Upper lobe of left lung (tissue), 6 donors: ENCODE measurements at regions not wholly inside any gene's neighbourhood (a gene's known extent, or its start where the extent isn't known, plus 50 kb on each side); places are given as distances from the start of the nearest gene placed in this dataset.

Experiments
- ATAC-seq, 2 donors: fragments of 200-7000 bp; cut with Tn5 transposase; one replicate each; pipeline ENCODE4 v1.9.1; 2022; ENCODE audit warnings: mild to moderate bottlenecking in 2 of 2, moderate library complexity in 2 of 2; ENCODE audit not compliant: low FRiP score in 2 of 2
- DNase-seq, 2 donors: peaks; one replicate each; pipeline ENCODE4 v3.0.0-alpha.2; 2019 to 2020
- H3K27ac ChIP-seq, 4 donors: fragments of 200-600 bp; sonication (generic); one replicate each; pipeline ENCODE4 v1.5.1; 2016 to 2019
- H3K27me3 ChIP-seq, 4 donors: fragments of 200-600 bp; sonication (generic); one replicate each; pipeline ENCODE4 v1.5.1; 2017 to 2019
- H3K36me3 ChIP-seq, 4 donors: fragments of 200-600 bp; sonication (generic); one replicate each; pipeline ENCODE4 v1.5.1; 2016 to 2019
- H3K4me1 ChIP-seq, 4 donors: fragments of 200-600 bp; sonication (generic); one replicate each; pipeline ENCODE4 v1.5.1; 2018 to 2019
- H3K4me3 ChIP-seq, 4 donors: fragments of 200-600 bp; sonication (generic); one replicate each; pipeline ENCODE4 v1.5.1; 2017 to 2019; ENCODE audit warnings: mild to moderate bottlenecking in 2 of 4, moderate library complexity in 1 of 4
- H3K9me3 ChIP-seq, 4 donors: fragments of 200-600 bp; sonication (generic); one replicate each; pipeline ENCODE4 v1.5.1; 2018 to 2019
- EP300 ChIP-seq, 4 donors: sonication (generic); formaldehyde crosslinking; IDR thresholded peaks; one replicate each; pipeline ENCODE4 v1.5.1; 2017; ENCODE audit warnings: antibody characterized with exemption in 4 of 4, control low read depth in 2 of 4
- POLR2A ChIP-seq, 4 donors: fragments of 450-650 bp; IDR thresholded peaks; one replicate each; pipeline ENCODE4 v1.5.1; 2016 to 2017; ENCODE audit warnings: antibody characterized with exemption in 4 of 4, mild to moderate bottlenecking in 2 of 4
- POLR2AphosphoS5 ChIP-seq, 2 donors: sonication (generic); formaldehyde crosslinking; IDR thresholded peaks; one replicate each; pipeline ENCODE4 v1.5.1; 2017; ENCODE audit warnings: antibody characterized with exemption in 2 of 2
- WGBS, 2 donors: methylation state at CpG; one replicate each; pipeline ENCODE4 v1.1.5; 2017 to 2018; 5-methylcytosine and 5-hydroxymethylcytosine counted together
- TF ChIP-seq, protein P1 (sequence below), 6 experiments: fragments of 450-650 bp in 4 of 6; fragments of 200-600 bp in 2 of 6; sonication (generic) in 2 of 6; IDR thresholded peaks; one replicate each; pipeline ENCODE4 v1.5.1; 2016 to 2019; ENCODE audit warnings: antibody characterized with exemption in 6 of 6
- donor health status: DM: no; HTN: no; CAD: no; lungs with moderate emphysema.
- donor health status: DM: no; HTN: yes; CAD: no; lungs with severe emphysema.

DNA sequence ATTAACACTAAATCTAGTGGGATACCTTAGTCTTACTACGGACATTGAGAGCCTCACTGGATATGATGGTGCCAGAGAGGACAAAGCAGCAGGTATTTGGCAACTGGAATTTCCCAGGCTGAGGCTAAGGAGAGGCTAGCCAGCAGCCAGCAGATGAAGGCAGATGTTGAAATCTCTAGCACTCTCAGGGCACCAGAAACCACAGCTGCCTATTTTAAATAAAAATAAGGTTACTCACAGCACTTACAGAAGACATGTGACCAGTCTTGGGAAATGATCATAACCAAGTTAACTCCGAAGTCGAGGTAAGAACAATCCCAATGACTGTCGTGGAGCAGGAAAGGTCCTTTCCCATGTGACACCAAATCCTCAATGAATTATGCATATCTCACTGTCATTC, 1726.0 kb downstream of the EFNB2 start:
- no peaks in the 10 kb centered on the region for H3K36me3 ChIP-seq
- DNase-seq (no peak), ATAC-seq (no peak)
- H3K27ac ChIP-seq, result no peak overlapping the region
- H3K4me1 ChIP-seq, result no peaks in the 10 kb centered on the region
- H3K4me3 ChIP-seq, result no peak overlapping the region
- no peaks in the 10 kb centered on the region for H3K9me3 ChIP-seq
- TF ChIP-seq POLR2AphosphoS5 (IDR thresholded peaks at IDR 0.05) (no peak), POLR2A (IDR thresholded peaks at IDR 0.05) (no peak)
- TF ChIP-seq, protein P1, sequence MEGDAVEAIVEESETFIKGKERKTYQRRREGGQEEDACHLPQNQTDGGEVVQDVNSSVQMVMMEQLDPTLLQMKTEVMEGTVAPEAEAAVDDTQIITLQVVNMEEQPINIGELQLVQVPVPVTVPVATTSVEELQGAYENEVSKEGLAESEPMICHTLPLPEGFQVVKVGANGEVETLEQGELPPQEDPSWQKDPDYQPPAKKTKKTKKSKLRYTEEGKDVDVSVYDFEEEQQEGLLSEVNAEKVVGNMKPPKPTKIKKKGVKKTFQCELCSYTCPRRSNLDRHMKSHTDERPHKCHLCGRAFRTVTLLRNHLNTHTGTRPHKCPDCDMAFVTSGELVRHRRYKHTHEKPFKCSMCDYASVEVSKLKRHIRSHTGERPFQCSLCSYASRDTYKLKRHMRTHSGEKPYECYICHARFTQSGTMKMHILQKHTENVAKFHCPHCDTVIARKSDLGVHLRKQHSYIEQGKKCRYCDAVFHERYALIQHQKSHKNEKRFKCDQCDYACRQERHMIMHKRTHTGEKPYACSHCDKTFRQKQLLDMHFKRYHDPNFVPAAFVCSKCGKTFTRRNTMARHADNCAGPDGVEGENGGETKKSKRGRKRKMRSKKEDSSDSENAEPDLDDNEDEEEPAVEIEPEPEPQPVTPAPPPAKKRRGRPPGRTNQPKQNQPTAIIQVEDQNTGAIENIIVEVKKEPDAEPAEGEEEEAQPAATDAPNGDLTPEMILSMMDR (IDR thresholded peaks at IDR 0.05), result no peak
- no peaks in the 10 kb centered on the region for H3K27me3 ChIP-seq
- WGBS, 2 donors, result 61 to 91% methylated on average over 4 of the region's 4 CpGs

DNA sequence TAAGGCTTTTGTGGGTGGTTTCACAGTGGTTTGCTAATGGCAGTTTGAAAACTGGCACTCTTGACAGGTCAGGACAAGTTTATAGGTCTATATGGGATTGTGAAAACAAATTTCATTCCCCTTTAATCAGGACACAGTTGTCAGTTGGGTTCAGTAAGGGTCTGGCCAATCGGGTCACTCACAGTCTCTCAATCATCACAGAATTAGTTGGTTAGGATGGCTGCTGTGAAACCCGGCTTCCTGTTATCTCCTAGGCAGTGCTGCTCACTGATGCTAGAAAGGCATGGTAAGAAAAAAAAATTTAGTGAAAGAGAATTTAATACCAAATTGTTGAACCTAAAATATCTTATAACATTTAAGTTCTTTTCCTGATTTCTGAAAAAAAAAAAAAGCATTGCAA, 1730.1 kb downstream of the EFNB2 start:
- 63 to 69% methylated on average over 2 of the region's 2 CpGs for WGBS, 2 donors
- no peak for TF ChIP-seq POLR2AphosphoS5 (IDR thresholded peaks at IDR 0.05)
- TF ChIP-seq, protein P1 (IDR thresholded peaks at IDR 0.05), result no peak
- TF ChIP-seq EP300 (IDR thresholded peaks at IDR 0.05), result no peak
- no peak overlapping the region for H3K4me3 ChIP-seq
- H3K27me3 ChIP-seq, result no peaks in the 10 kb centered on the region
- no peaks in the 10 kb centered on the region for H3K4me1 ChIP-seq
- H3K9me3 ChIP-seq, result no peaks in the 10 kb centered on the region
- no peaks in the 10 kb centered on the region for H3K36me3 ChIP-seq
- DNase-seq (no peak), ATAC-seq (no peak)
- H3K27ac ChIP-seq, result no peak overlapping the region

DNA sequence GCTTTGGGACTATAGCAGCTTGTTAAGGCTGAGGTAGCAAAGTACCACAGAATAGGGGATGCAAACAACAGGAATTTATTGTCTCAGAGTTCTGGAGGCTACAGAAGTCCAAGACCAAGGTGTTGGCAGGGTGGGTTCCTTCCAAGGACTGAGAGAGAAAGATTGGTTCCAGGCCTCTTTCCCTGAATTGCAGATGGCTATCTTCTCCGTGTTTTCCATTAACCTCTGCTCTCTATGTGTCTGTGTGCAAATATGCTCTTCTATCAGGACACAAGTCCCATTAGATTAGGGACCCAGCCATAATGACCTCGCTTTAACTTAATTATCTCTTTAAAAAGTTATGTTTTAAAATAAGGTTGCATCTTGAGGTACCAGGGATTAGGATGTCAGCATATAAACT, 1732.9 kb upstream of the SLC10A2 start:
- WGBS, 2 donors, result 88 to 89% methylated on average over 2 of the region's 2 CpGs
- no peak overlapping the region for H3K27ac ChIP-seq
- no peak for ATAC-seq
- no peak overlapping the region for H3K4me3 ChIP-seq
- H3K36me3 ChIP-seq, result no peaks in the 10 kb centered on the region
- no peak for DNase-seq
- H3K4me1 ChIP-seq, result no peaks in the 10 kb centered on the region
- H3K9me3 ChIP-seq, result no peaks in the 10 kb centered on the region
- H3K27me3 ChIP-seq, result no peaks in the 10 kb centered on the region
- TF ChIP-seq POLR2AphosphoS5 (IDR thresholded peaks at IDR 0.05) (no peak), POLR2A (IDR thresholded peaks at IDR 0.05) (no peak), EP300 (IDR thresholded peaks at IDR 0.05) (no peak)
- TF ChIP-seq, protein P1 (IDR thresholded peaks at IDR 0.05), result no peak

DNA sequence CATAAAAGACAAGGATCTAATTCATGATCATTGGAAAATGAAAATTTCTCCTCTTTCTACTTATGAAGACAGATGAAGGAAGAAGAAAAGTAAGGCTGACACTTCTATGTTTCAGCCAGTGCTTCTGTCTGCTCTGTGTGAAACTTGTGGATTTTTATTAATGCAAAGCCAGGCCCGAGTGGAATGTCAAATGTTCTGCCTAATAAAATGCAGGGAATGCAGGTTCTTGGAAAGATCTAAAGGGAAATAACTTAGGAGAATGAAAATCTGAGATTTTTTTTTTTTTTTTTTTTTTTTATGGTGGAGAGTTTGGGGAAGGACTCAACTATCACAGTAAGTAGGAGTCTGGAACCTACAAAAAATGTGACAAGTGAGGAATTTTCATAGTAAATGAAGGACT, 1732.3 kb upstream of the SLC10A2 start:
- ATAC-seq (no peak), DNase-seq (no peak)
- 52 to 61% methylated on average over 1 of the region's 1 CpG for WGBS, 2 donors
- no peaks in the 10 kb centered on the region for H3K9me3 ChIP-seq
- H3K27ac ChIP-seq, result no peak overlapping the region
- TF ChIP-seq EP300 (IDR thresholded peaks at IDR 0.05), result no peak
- TF ChIP-seq, protein P1 (IDR thresholded peaks at IDR 0.05), result no peak
- no peak for TF ChIP-seq POLR2A (IDR thresholded peaks at IDR 0.05)
- no peak for TF ChIP-seq POLR2AphosphoS5 (IDR thresholded peaks at IDR 0.05)
- H3K4me1 ChIP-seq, result no peaks in the 10 kb centered on the region
- no peaks in the 10 kb centered on the region for H3K27me3 ChIP-seq
- H3K36me3 ChIP-seq, result no peaks in the 10 kb centered on the region
- H3K4me3 ChIP-seq, result no peak overlapping the region

DNA sequence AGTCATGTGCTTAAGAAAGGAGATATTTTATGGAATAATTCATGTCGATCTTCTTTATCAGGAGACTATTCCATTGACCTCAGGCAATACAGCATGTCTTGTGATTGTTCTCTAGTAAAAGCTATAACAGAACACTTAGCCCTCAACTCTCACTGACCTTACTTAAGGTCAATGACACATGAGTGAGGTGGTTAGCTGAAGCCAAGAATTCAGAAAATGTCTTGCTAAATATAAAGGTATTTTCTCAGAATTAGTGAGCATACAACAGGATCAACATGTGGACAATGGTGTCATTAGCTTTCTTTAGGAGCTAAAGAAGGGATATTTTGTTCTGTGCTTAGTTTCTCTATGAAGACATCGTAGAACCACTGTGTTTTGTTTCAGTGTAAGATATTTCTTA, 1730.4 kb upstream of the SLC10A2 start:
- H3K27me3 ChIP-seq, result no peaks in the 10 kb centered on the region
- WGBS, 2 donors, result 74% methylated on average over 2 of the region's 2 CpGs
- no peak for ATAC-seq
- H3K4me3 ChIP-seq, result no peak overlapping the region
- no peaks in the 10 kb centered on the region for H3K36me3 ChIP-seq
- no peak overlapping the region for H3K27ac ChIP-seq
- no peaks in the 10 kb centered on the region for H3K4me1 ChIP-seq
- no peak for DNase-seq
- TF ChIP-seq POLR2A (IDR thresholded peaks at IDR 0.05) (no peak), EP300 (IDR thresholded peaks at IDR 0.05) (no peak), POLR2AphosphoS5 (IDR thresholded peaks at IDR 0.05) (no peak)
- TF ChIP-seq, protein P1 (IDR thresholded peaks at IDR 0.05), result no peak
- no peaks in the 10 kb centered on the region for H3K9me3 ChIP-seq
